Loucy (cell line): ENCODE measurements at regions not wholly inside any gene's neighbourhood (a gene's known extent, or its start where the extent isn't known, plus 50 kb on each side); places are given as distances from the start of the nearest gene placed in this dataset.

Source experiments
- EZH2phosphoT487 ChIP-seq: fragments of 200-600 bp; IDR thresholded peaks from 2 replicates; pipeline ENCODE4 v1.6.1; 2018; ENCODE audit warnings: antibody characterized with exemption, mild to moderate bottlenecking, moderate library complexity, borderline replicate concordance
- TF ChIP-seq, protein P1 (sequence below): fragments of 200-600 bp; sonication (generic); conservative IDR thresholded peaks from 2 replicates; pipeline ENCODE4 v1.5.1; 2014; ENCODE audit warnings: mild to moderate bottlenecking, antibody characterized with exemption, low read length

DNA sequence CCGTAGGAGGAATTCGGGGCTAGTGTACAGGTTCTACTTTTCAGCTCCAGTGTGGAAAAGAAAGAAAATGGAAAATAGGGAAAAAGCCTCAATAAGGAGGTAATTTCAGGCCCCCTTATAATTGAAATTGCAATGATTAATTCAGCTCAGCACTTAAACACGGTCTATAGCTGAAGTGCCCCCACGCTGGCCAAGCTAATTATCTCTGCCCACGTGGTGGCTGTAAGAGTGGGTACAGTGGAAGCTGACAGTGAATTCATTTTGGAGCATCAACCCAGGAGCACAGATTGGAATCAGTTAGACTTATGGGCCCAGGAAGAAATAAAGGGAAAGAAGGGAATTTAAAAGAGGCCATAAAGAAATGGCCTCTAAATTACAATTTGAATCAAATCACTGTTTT lies 631.1 kb upstream of the CPEB2 start:
- TF ChIP-seq, protein P1, sequence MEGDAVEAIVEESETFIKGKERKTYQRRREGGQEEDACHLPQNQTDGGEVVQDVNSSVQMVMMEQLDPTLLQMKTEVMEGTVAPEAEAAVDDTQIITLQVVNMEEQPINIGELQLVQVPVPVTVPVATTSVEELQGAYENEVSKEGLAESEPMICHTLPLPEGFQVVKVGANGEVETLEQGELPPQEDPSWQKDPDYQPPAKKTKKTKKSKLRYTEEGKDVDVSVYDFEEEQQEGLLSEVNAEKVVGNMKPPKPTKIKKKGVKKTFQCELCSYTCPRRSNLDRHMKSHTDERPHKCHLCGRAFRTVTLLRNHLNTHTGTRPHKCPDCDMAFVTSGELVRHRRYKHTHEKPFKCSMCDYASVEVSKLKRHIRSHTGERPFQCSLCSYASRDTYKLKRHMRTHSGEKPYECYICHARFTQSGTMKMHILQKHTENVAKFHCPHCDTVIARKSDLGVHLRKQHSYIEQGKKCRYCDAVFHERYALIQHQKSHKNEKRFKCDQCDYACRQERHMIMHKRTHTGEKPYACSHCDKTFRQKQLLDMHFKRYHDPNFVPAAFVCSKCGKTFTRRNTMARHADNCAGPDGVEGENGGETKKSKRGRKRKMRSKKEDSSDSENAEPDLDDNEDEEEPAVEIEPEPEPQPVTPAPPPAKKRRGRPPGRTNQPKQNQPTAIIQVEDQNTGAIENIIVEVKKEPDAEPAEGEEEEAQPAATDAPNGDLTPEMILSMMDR: no peak
- no peak for TF ChIP-seq EZH2phosphoT487
